Karpas-422 (cell line): ENCODE measurements at regions not wholly inside any gene's neighbourhood (a gene's known extent, or its start where the extent isn't known, plus 50 kb on each side); places are given as distances from the start of the nearest gene placed in this dataset.
A peak's percentile ranks its signal among the peaks of the same experiment; 100 is the strongest.

Experiments
- DNase-seq: peaks from one replicate; pipeline ENCODE4 v3.0.0-alpha.2; 2015
- H2AFZ ChIP-seq: fragments of 200-600 bp; sonication (generic); 2 replicates; pipeline ENCODE4 v1.6.1; 2014; ENCODE audit warnings: antibody characterized with exemption, low read length, mixed read lengths
- H3K27ac ChIP-seq: fragments of 200-600 bp; sonication (generic); 2 replicates; pipeline ENCODE4 v1.5.1; 2014; ENCODE audit warnings: mild to moderate bottlenecking, low read length, moderate library complexity
- H3K27me3 ChIP-seq: fragments of 200-600 bp; sonication (generic); 2 replicates; pipeline ENCODE4 v1.6.1; 2014; ENCODE audit warnings: low read length, mixed read lengths
- H3K36me3 ChIP-seq: fragments of 200-600 bp; sonication (generic); 2 replicates; pipeline ENCODE4 v1.6.1; 2014; ENCODE audit warnings: low read length, mixed read lengths; ENCODE audit not compliant: insufficient read depth
- H3K4me1 ChIP-seq: fragments of 200-600 bp; sonication (generic); 2 replicates; pipeline ENCODE4 v1.6.1; 2014; ENCODE audit warnings: mild to moderate bottlenecking, low read length, mixed read lengths
- H3K4me2 ChIP-seq: fragments of 200-600 bp; sonication (generic); 2 replicates; pipeline ENCODE4 v1.6.1; 2014; ENCODE audit warnings: low read length, low read depth, mild to moderate bottlenecking; ENCODE audit not compliant: poor library complexity, severe bottlenecking
- H3K4me3 ChIP-seq: fragments of 200-600 bp; sonication (generic); 2 replicates; pipeline ENCODE4 v1.5.1; 2014; ENCODE audit warnings: mild to moderate bottlenecking, antibody characterized with exemption, low read length, mixed read lengths
- H3K79me2 ChIP-seq: fragments of 200-600 bp; sonication (generic); 2 replicates; pipeline ENCODE4 v1.6.1; 2014; ENCODE audit warnings: mild to moderate bottlenecking, low read length, mixed read lengths
- H3K9ac ChIP-seq: fragments of 200-600 bp; sonication (generic); 2 replicates; pipeline ENCODE4 v1.6.0; 2014; ENCODE audit warnings: low read length
- H3K9me2 ChIP-seq: fragments of 200-600 bp; sonication (generic), shearing (Covaris generic); replicated peaks from 2 replicates; pipeline ENCODE4 v1.6.0; 2014; ENCODE audit warnings: mild to moderate bottlenecking, low read length, moderate library complexity; ENCODE audit not compliant: insufficient read depth
- H3K9me3 ChIP-seq: fragments of 300-700, 200-600 bp; sonication (generic); 2 replicates; pipeline ENCODE4 v1.6.1; 2014; ENCODE audit warnings: low read length, mixed read lengths
- H4K20me1 ChIP-seq: fragments of 200-600 bp; sonication (generic); 2 replicates; pipeline ENCODE4 v1.6.1; 2014; ENCODE audit warnings: mild to moderate bottlenecking, antibody characterized with exemption, low read length, low read depth; ENCODE audit not compliant: insufficient read depth

- no peak overlapping the region for H3K27ac ChIP-seq
- no peak overlapping the region for H3K9ac ChIP-seq
- no peaks in the 10 kb centered on the region for H3K9me3 ChIP-seq
- no peak overlapping the region for H2AFZ ChIP-seq
- H3K4me3 ChIP-seq, result no peak overlapping the region
- H4K20me1 ChIP-seq, result no peaks in the 10 kb centered on the region
- H3K36me3 ChIP-seq, result no peaks in the 10 kb centered on the region
- no peaks in the 10 kb centered on the region for H3K27me3 ChIP-seq
- H3K9me2 ChIP-seq, result no peaks in the 10 kb centered on the region
- DNase-seq, result no peak
- H3K4me1 ChIP-seq, result no peaks in the 10 kb centered on the region
- H3K79me2 ChIP-seq, result no peaks in the 10 kb centered on the region
- H3K4me2 ChIP-seq, result no peak overlapping the region
These were observed 105.0 kb upstream of the EEF1E1 start for GRCh38 chr6:8207191-8207868.

- Histone ChIP-seq H3K9me3 (no peaks in the 10 kb centered on the region), H3K4me1 (no peaks in the 10 kb centered on the region), H3K9me2 (no peaks in the 10 kb centered on the region), H3K36me3 (no peaks in the 10 kb centered on the region), H3K27ac (no peak overlapping the region), H2AFZ (no peak overlapping the region), H3K4me2 (no peak overlapping the region), H4K20me1 (no peaks in the 10 kb centered on the region), H3K9ac (no peak overlapping the region), H3K79me2 (no peaks in the 10 kb centered on the region), H3K4me3 (no peak overlapping the region), H3K27me3 (no peaks in the 10 kb centered on the region)
- DNase-seq, result no peak
These were observed 101.0 kb upstream of the EEF1E1 start for GRCh38 chr6:8203337-8203736.

- Histone ChIP-seq H3K79me2 (no peaks in the 10 kb centered on the region), H3K4me2 (no peak overlapping the region), H3K27ac (no peak overlapping the region), H3K36me3 (no peaks in the 10 kb centered on the region), H3K4me1 (no peaks in the 10 kb centered on the region), H2AFZ (no peak overlapping the region), H3K9me2 (no peaks in the 10 kb centered on the region), H3K27me3 (no peaks in the 10 kb centered on the region), H3K4me3 (no peak overlapping the region), H3K9me3 (no peaks in the 10 kb centered on the region), H4K20me1 (no peaks in the 10 kb centered on the region), H3K9ac (no peak overlapping the region)
- no peak for DNase-seq
These were observed 99.3 kb upstream of the EEF1E1 start for GRCh38 chr6:8201679-8202078.

- H4K20me1 ChIP-seq, result no peaks in the 10 kb centered on the region
- H3K36me3 ChIP-seq, result no peaks in the 10 kb centered on the region
- DNase-seq, result no peak
- no peak overlapping the region for H3K9ac ChIP-seq
- no peaks in the 10 kb centered on the region for H3K9me2 ChIP-seq
- no peaks in the 10 kb centered on the region for H3K9me3 ChIP-seq
- no peak overlapping the region for H3K27ac ChIP-seq
- H3K27me3 ChIP-seq, result no peaks in the 10 kb centered on the region
- H3K79me2 ChIP-seq, result no peaks in the 10 kb centered on the region
- no peak overlapping the region for H3K4me3 ChIP-seq
- no peaks in the 10 kb centered on the region for H3K4me1 ChIP-seq
- H2AFZ ChIP-seq, result no peak overlapping the region
- H3K4me2 ChIP-seq, result no peak overlapping the region
These were observed 97.9 kb upstream of the EEF1E1 start for GRCh38 chr6:8200255-8200654.

- Histone ChIP-seq H2AFZ (peak overlapping the region; percentile 34; the same call in 1 of the 2 replicates), H3K4me2 (no peak overlapping the region), H3K4me1 (no peaks in the 10 kb centered on the region), H3K9me2 (no peaks in the 10 kb centered on the region), H4K20me1 (no peaks in the 10 kb centered on the region), H3K9ac (no peak overlapping the region), H3K27ac (no peak overlapping the region), H3K4me3 (no peak overlapping the region), H3K9me3 (no peaks in the 10 kb centered on the region), H3K36me3 (no peaks in the 10 kb centered on the region), H3K79me2 (no peaks in the 10 kb centered on the region), H3K27me3 (no peaks in the 10 kb centered on the region)
- DNase-seq, result no peak
These were observed 93.4 kb upstream of the EEF1E1 start for GRCh38 chr6:8195714-8196102.

GRCh38 chr6:8195040-8195713, 92.8 kb upstream of the EEF1E1 start:
- H3K9me2 ChIP-seq, result no peaks in the 10 kb centered on the region
- DNase-seq, result no peak
- no peaks in the 10 kb centered on the region for H3K9me3 ChIP-seq
- no peak overlapping the region for H3K27ac ChIP-seq
- no peaks in the 10 kb centered on the region for H3K79me2 ChIP-seq
- no peak overlapping the region for H3K9ac ChIP-seq
- no peaks in the 10 kb centered on the region for H3K27me3 ChIP-seq
- H3K4me2 ChIP-seq, result no peak overlapping the region
- no peak overlapping the region for H3K4me3 ChIP-seq
- no peaks in the 10 kb centered on the region for H4K20me1 ChIP-seq
- H3K4me1 ChIP-seq, result no peaks in the 10 kb centered on the region
- no peaks in the 10 kb centered on the region for H3K36me3 ChIP-seq
- peak overlapping the region; percentile 34; the same call in 1 of the 2 replicates for H2AFZ ChIP-seq

- DNase-seq, result no peak
- no peak overlapping the region for H3K4me2 ChIP-seq
- H3K4me1 ChIP-seq, result no peaks in the 10 kb centered on the region
- no peaks in the 10 kb centered on the region for H3K27me3 ChIP-seq
- H3K79me2 ChIP-seq, result no peaks in the 10 kb centered on the region
- no peak overlapping the region for H3K9ac ChIP-seq
- H4K20me1 ChIP-seq, result no peaks in the 10 kb centered on the region
- no peak overlapping the region for H3K27ac ChIP-seq
- H3K36me3 ChIP-seq, result no peaks in the 10 kb centered on the region
- H3K9me2 ChIP-seq, result no peaks in the 10 kb centered on the region
- H2AFZ ChIP-seq, result no peak overlapping the region
- H3K9me3 ChIP-seq, result no peaks in the 10 kb centered on the region
- H3K4me3 ChIP-seq, result no peak overlapping the region
These were observed 92.1 kb upstream of the EEF1E1 start for GRCh38 chr6:8194490-8194889.

GRCh38 chr6:8193541-8193940, 91.2 kb upstream of the EEF1E1 start:
- no peaks in the 10 kb centered on the region for H3K4me1 ChIP-seq
- no peak for DNase-seq
- H3K9me3 ChIP-seq, result no peaks in the 10 kb centered on the region
- no peaks in the 10 kb centered on the region for H4K20me1 ChIP-seq
- no peak overlapping the region for H3K4me2 ChIP-seq
- H2AFZ ChIP-seq, result no peak overlapping the region
- no peaks in the 10 kb centered on the region for H3K9me2 ChIP-seq
- H3K4me3 ChIP-seq, result no peak overlapping the region
- no peaks in the 10 kb centered on the region for H3K79me2 ChIP-seq
- no peaks in the 10 kb centered on the region for H3K36me3 ChIP-seq
- H3K27me3 ChIP-seq, result no peaks in the 10 kb centered on the region
- no peak overlapping the region for H3K9ac ChIP-seq
- H3K27ac ChIP-seq, result no peak overlapping the region
